ENCODE measurements at regions not wholly inside any gene's neighbourhood (a gene's known extent, or its start where the extent isn't known, plus 50 kb on each side); places are given as distances from the start of the nearest gene placed in this dataset.
A peak's percentile ranks its signal among the peaks of the same experiment; 100 is the strongest.

DNA sequence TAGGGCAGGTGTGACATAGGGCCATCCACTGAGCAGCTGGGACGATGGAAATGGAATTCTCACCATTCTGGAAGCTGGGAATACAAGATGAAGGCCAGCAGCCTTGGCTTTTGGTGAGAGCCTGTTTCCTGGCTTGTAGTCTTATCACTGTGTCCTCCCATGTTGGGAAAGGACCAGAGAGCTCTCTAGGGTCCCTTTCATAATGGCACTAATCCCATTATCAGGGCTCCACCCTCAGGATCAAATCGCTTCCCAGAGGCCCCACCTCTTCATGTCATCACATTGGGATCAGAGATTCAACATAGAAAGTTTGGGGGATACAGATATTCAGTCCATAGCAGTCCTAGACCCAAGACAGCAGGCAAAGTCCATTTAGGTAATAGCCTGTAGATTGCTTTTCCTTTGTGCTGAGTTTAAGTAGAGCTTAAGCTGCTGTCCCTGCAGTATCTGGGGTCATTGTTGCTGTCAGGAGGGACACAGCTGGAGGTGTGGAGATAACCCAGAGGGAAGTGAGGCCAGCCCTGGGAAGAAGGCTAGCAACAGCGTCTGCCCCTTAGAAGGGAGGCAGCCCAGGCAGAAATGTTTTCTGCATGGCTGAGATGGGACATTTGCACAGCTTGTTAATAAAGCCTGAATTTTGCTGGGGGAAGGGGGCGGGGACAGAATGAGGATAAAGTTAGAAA, 136.5 kb upstream of the GPR12 start:
- Histone ChIP-seq H3K79me1 (ENCODE audit: low read depth, low read length) (no peaks in the 10 kb centered on the region), H2AK5ac (ENCODE audit: low read depth, low read length) (no peak overlapping the region), H4K91ac (replicated peaks; ENCODE audit: insufficient read length, low read length) (no peak overlapping the region), H3K9me3 (ENCODE audit: insufficient read depth in 2 of 2, low read depth in 1 of 2, low read length in 1 of 2) (no peaks in the 10 kb centered on the region), H4K5ac (ENCODE audit: insufficient read length, low read depth, low read length) (no peak overlapping the region), H3K23ac (ENCODE audit: insufficient read length) (no peak overlapping the region), H3K4ac (replicated peaks; ENCODE audit: insufficient read length, low read depth, low read length) (no peak overlapping the region), H3K9ac (replicated peaks in 1 of 4; ENCODE audit: extremely low read depth in 1 of 4, low read depth in 3 of 4, low read length in 3 of 4) (no peak overlapping the region), H4K20me1 (replicated peaks in 1 of 2; ENCODE audit: control insufficient read depth in 1 of 2, insufficient read depth in 2 of 2, low read length in 2 of 2) (no peaks in the 10 kb centered on the region), H2BK12ac (ENCODE audit: low read depth, low read length) (no peak overlapping the region), H4K8ac (ENCODE audit: extremely low read depth, insufficient read depth, low read length) (no peak overlapping the region), H2BK120ac (replicated peaks; ENCODE audit: low read depth, low read length) (no peak overlapping the region), H3K18ac (ENCODE audit: extremely low read depth, low read length) (no peak overlapping the region), H3K36me3 (ENCODE audit: control insufficient read depth in 2 of 4, insufficient read depth in 4 of 4, low read length in 3 of 4) (no peaks in the 10 kb centered on the region), H3K23me2 (ENCODE audit: low read depth, low read length) (no peaks in the 10 kb centered on the region), H2BK5ac (ENCODE audit: low read depth, low read length) (no peak overlapping the region), H3K56ac (replicated peaks; ENCODE audit: insufficient read length, low read depth, low read length) (no peak overlapping the region), H3K4me1 (replicated peaks in 1 of 4; ENCODE audit: control insufficient read depth in 3 of 4, insufficient read depth in 4 of 4, low read length in 3 of 4) (peaks cover 0 to 9% (median 0%) of the 10 kb centered on the region in 4 experiments; a peak in 2 of 7 replicates), H2BK15ac (ENCODE audit: low read length) (no peak overlapping the region), H3K4me2 (ENCODE audit: insufficient read depth in 1 of 2, low read depth in 2 of 2, low read length in 2 of 2) (no peak overlapping the region; a peak in 1 of 4 replicates), H3K79me2 (ENCODE audit: control insufficient read depth in 1 of 2, insufficient read depth in 2 of 2, low read length in 2 of 2) (no peaks in the 10 kb centered on the region), H3K14ac (ENCODE audit: insufficient read length) (no peak overlapping the region), H3K27me3 (replicated peaks in 1 of 4; ENCODE audit: control insufficient read depth in 3 of 4, extremely low read depth in 1 of 4, insufficient read depth in 3 of 4, low read length in 3 of 4) (0 out of 7 replicates have a peak, but pooled peaks cover 0 to 3% (median 2%) of the 10 kb centered on the region in 4 experiments), H3K27ac (ENCODE audit: low read depth, low read length) (no peak overlapping the region), H2AFZ (ENCODE audit: low read length) (peak overlapping the region; percentile 6; the same call in 1 of the 2 replicates), H2BK20ac (ENCODE audit: low read length) (no peak overlapping the region), H3K4me3 (ENCODE audit: extremely low read depth in 1 of 4, insufficient read depth in 2 of 4, low read depth in 3 of 4, low read length in 4 of 4) (no peak overlapping the region)
- DNase-seq (ENCODE audit: low read depth in 1 of 2, low spot score in 2 of 2): no peak
- CTCF ChIA-PET (ENCODE audit: partially characterized antibody): interaction anchor here (1.2 to 1.7 kb wide), 4 partner anchors 12 to 49 kb away, joined by 3 to 10 read pairs (median 7); no protein-coding TSS in a partner anchor
- FAIRE-seq: no peak
- POLR2A ChIA-PET (ENCODE audit: partially characterized antibody): no interaction called here
- 83% methylated on average over 4 of the region's 4 CpGs; no CpG with 5 or more reads in 1 of the 2 experiments for WGBS, 2 experiments (ENCODE audit: extremely low coverage in 1 of 2, insufficient coverage in 1 of 2, insufficient read length in 1 of 2, insufficient replicate concordance in 2 of 2, low coverage in 1 of 2, low lambda C conversion rate in 2 of 2, missing lambda C conversion rate in 1 of 2)
- TF ChIP-seq SUZ12 (IDR thresholded peaks at IDR 0.05; ENCODE audit: low read length) (no peak), MAFK (IDR thresholded peaks at IDR 0.05; ENCODE audit: low read depth, low read length) (no peak), KDM4A (IDR thresholded peaks at IDR 0.05; ENCODE audit: low read depth, low read length, severe bottlenecking) (no peak), GABPA (IDR thresholded peaks at IDR 0.05; ENCODE audit: borderline replicate concordance, insufficient read depth, low read length) (no peak), POLR2AphosphoS5 (IDR thresholded peaks at IDR 0.05; ENCODE audit: low read depth, low read length) (no peak), RNF2 (IDR thresholded peaks at IDR 0.05; ENCODE audit: borderline replicate concordance, low read depth, low read length, missing control alignments, poor library complexity, severe bottlenecking) (no peak)
- TF ChIP-seq, protein P1, sequence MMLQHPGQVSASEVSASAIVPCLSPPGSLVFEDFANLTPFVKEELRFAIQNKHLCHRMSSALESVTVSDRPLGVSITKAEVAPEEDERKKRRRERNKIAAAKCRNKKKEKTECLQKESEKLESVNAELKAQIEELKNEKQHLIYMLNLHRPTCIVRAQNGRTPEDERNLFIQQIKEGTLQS (IDR thresholded peaks at IDR 0.05; ENCODE audit: insufficient read depth, low read depth, low read length): no peak
- TF ChIP-seq, protein P2, sequence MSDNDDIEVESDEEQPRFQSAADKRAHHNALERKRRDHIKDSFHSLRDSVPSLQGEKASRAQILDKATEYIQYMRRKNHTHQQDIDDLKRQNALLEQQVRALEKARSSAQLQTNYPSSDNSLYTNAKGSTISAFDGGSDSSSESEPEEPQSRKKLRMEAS (IDR thresholded peaks at IDR 0.05): no peak
- TF ChIP-seq, protein P3, sequence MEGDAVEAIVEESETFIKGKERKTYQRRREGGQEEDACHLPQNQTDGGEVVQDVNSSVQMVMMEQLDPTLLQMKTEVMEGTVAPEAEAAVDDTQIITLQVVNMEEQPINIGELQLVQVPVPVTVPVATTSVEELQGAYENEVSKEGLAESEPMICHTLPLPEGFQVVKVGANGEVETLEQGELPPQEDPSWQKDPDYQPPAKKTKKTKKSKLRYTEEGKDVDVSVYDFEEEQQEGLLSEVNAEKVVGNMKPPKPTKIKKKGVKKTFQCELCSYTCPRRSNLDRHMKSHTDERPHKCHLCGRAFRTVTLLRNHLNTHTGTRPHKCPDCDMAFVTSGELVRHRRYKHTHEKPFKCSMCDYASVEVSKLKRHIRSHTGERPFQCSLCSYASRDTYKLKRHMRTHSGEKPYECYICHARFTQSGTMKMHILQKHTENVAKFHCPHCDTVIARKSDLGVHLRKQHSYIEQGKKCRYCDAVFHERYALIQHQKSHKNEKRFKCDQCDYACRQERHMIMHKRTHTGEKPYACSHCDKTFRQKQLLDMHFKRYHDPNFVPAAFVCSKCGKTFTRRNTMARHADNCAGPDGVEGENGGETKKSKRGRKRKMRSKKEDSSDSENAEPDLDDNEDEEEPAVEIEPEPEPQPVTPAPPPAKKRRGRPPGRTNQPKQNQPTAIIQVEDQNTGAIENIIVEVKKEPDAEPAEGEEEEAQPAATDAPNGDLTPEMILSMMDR (IDR thresholded peaks at IDR 0.05; ENCODE audit: control extremely low read depth in 1 of 3, insufficient read depth in 1 of 3, low read depth in 1 of 3, low read length in 3 of 3): no peak

All from H1 (cell line).